ENCODE measurements at regions not wholly inside any gene's neighbourhood (a gene's known extent, or its start where the extent isn't known, plus 50 kb on each side); places are given as distances from the start of the nearest gene placed in this dataset.

GRCh38 chr3:106088899-106089298 lies 220.1 kb upstream of the CBLB start (continued):
- TF ChIP-seq ZNF462 (CRISPR knock-in tag; IDR thresholded peaks at IDR 0.05) (no peak), EZH2phosphoT487 (IDR thresholded peaks at IDR 0.05; ENCODE audit: unreplicated experiment) (no peak), JUNB (IDR thresholded peaks at IDR 0.05; ENCODE audit: unreplicated experiment) (no peak), EZH2 (IDR thresholded peaks at IDR 0.05; ENCODE audit: low read depth, unreplicated experiment) (no peak), STAT1 (IDR thresholded peaks at IDR 0.05; ENCODE audit: unreplicated experiment) (no peak), CREB1 (CRISPR knock-in tag; IDR thresholded peaks at IDR 0.05; ENCODE audit: low read depth) (no peak), POLR2AphosphoS5 (IDR thresholded peaks at IDR 0.05; ENCODE audit: low read depth) (no peak)

GRCh38 chr3:106089806-106090205 lies 221.0 kb upstream of the CBLB start:
- Mint-ChIP-seq H3K36me3 (ENCODE audit: low read depth) (peaks cover 6% of the 10 kb centered on the region; the same call in 1 of the 3 replicates), H3K27ac (no peak overlapping the region)
- H3K27me3 ChIP-seq (ENCODE audit: insufficient read depth): no peaks in the 10 kb centered on the region
- TF ChIP-seq REST (IDR thresholded peaks at IDR 0.05; ENCODE audit: unreplicated experiment): no peak
- no peak for TF ChIP-seq JUNB (IDR thresholded peaks at IDR 0.05; ENCODE audit: unreplicated experiment)
- no peak for TF ChIP-seq ZNF114 (CRISPR knock-in tag; IDR thresholded peaks at IDR 0.05)
- no peak for TF ChIP-seq CTCF (conservative IDR thresholded peaks at IDR 0.05; ENCODE audit: low read depth in 2 of 2)
- TF ChIP-seq EZH2phosphoT487 (IDR thresholded peaks at IDR 0.05; ENCODE audit: unreplicated experiment): no peak

More at GRCh38 chr3:106089806-106090205, 221.0 kb upstream of the CBLB start:
- H3K36me3 ChIP-seq (ENCODE audit: insufficient read depth): no peaks in the 10 kb centered on the region
- H3F3A ChIP-seq (replicated peaks; ENCODE audit: low read depth): no peaks in the 10 kb centered on the region
- no peaks in the 10 kb centered on the region for H3K4me1 ChIP-seq (ENCODE audit: insufficient read depth)
- H3K4me2 ChIP-seq: no peak overlapping the region
- H4K20me1 ChIP-seq (replicated peaks; ENCODE audit: insufficient read depth): no peaks in the 10 kb centered on the region
- H3K9me3 Mint-ChIP-seq: peaks cover 8% of the 10 kb centered on the region; the same call in 2 of the 3 replicates
- no peaks in the 10 kb centered on the region for H3K4me1 Mint-ChIP-seq
- no peak overlapping the region for H2AFZ ChIP-seq
- H3K27ac ChIP-seq (ENCODE audit: low read depth): no peak overlapping the region
- no peaks in the 10 kb centered on the region for H3K27me3 Mint-ChIP-seq (ENCODE audit: insufficient read depth, low read depth, poor library complexity)
- ATAC-seq: no peak
- H3K9me2 ChIP-seq (ENCODE audit: insufficient read depth): 0 out of 2 replicates have a peak, but pooled peaks cover 4% of the 10 kb centered on the region
- H3K4me3 ChIP-seq: no peak overlapping the region
- no peak for DNase-seq (ENCODE audit: low spot score)
- H3K79me2 ChIP-seq (replicated peaks; ENCODE audit: insufficient read depth): no peaks in the 10 kb centered on the region
- no peak overlapping the region for H3K4me3 Mint-ChIP-seq

Measured in GM23338 (cell line).